Large intestine (tissue), 3 donors: ENCODE measurements at regions not wholly inside any gene's neighbourhood (a gene's known extent, or its start where the extent isn't known, plus 50 kb on each side); places are given as distances from the start of the nearest gene placed in this dataset.
"Not testable (repeated sequence)": the region's sequence is repeated elsewhere in the genome, so short reads cannot be mapped to it uniquely, and the experiment has no call there.

ENCODE experiments used
- DNase-seq, 2 donors: peaks; one replicate each; pipeline versions ENCODE4 v3.0.0 to v3.0.0-alpha.2; 2013
- H3K27ac ChIP-seq: one replicate; pipeline ENCODE4 v1.5.1; 2013; ENCODE audit warnings: low read length
- H3K27me3 ChIP-seq: 2 replicates; pipeline ENCODE4 v1.6.1; 2013; ENCODE audit warnings: low read length; ENCODE audit not compliant: control insufficient read depth, insufficient read depth
- H3K36me3 ChIP-seq: 2 replicates; pipeline ENCODE4 v1.6.1; 2013; ENCODE audit warnings: low read length; ENCODE audit not compliant: control insufficient read depth, insufficient read depth
- H3K4me1 ChIP-seq: one replicate; pipeline ENCODE4 v1.6.1; 2013; ENCODE audit warnings: low read length; ENCODE audit not compliant: control insufficient read depth, insufficient read depth
- H3K4me3 ChIP-seq: one replicate; pipeline ENCODE4 v1.5.1; 2013; ENCODE audit warnings: low read length
- H3K9me3 ChIP-seq: one replicate; pipeline ENCODE4 v1.6.1; 2013; ENCODE audit warnings: mild to moderate bottlenecking, low read depth, low read length, moderate library complexity; ENCODE audit not compliant: control insufficient read depth
- WGBS: methylation state at CpG from one replicate; pipeline ENCODE4 v1.1.5; 2013; ENCODE audit warnings: low lambda C conversion rate; ENCODE audit not compliant: insufficient coverage; 5-methylcytosine and 5-hydroxymethylcytosine counted together

GRCh38 chr5:108536321-108536720 lies 154.4 kb upstream of the FBXL17 start:
- Histone ChIP-seq H3K27me3 (no peaks in the 10 kb centered on the region), H3K27ac (no peak overlapping the region), H3K9me3 (no peaks in the 10 kb centered on the region), H3K4me1 (peaks cover 4% of the 10 kb centered on the region), H3K36me3 (no peaks in the 10 kb centered on the region), H3K4me3 (no peak overlapping the region)
- DNase-seq, result no peak
- no CpG with 5 or more reads among the region's 10 CpGs for WGBS

- not testable (repeated sequence) for H3K27ac ChIP-seq, H3K36me3 ChIP-seq, H3K4me1 ChIP-seq, H3K27me3 ChIP-seq, H3K4me3 ChIP-seq, DNase-seq
- WGBS, result no CpG with 5 or more reads among the region's 1 CpG
- H3K9me3 ChIP-seq, result peaks cover 11% of the 10 kb centered on the region
Observed at GRCh38 chr5:108532129-108532445, 150.2 kb upstream of the FBXL17 start.

GRCh38 chr5:108531367-108532128 lies 149.7 kb upstream of the FBXL17 start:
- DNase-seq, result peak; percentile 59 to 76
- Histone ChIP-seq H3K36me3 (no peaks in the 10 kb centered on the region), H3K4me3 (no peak overlapping the region), H3K9me3 (peaks cover 11% of the 10 kb centered on the region), H3K27ac (peak overlapping the region; percentile 45), H3K4me1 (peaks cover 8% of the 10 kb centered on the region), H3K27me3 (no peaks in the 10 kb centered on the region)
- WGBS, result no CpG with 5 or more reads among the region's 8 CpGs

GRCh38 chr5:108530706-108531105 lies 148.8 kb upstream of the FBXL17 start:
- peak overlapping the region; percentile 45 for H3K27ac ChIP-seq
- 100% methylated on average over 2 of the region's 5 CpGs for WGBS
- no peak overlapping the region for H3K4me3 ChIP-seq
- no peaks in the 10 kb centered on the region for H3K27me3 ChIP-seq
- H3K9me3 ChIP-seq, result peaks cover 11% of the 10 kb centered on the region
- no peaks in the 10 kb centered on the region for H3K36me3 ChIP-seq
- no peak for DNase-seq
- peaks cover 8% of the 10 kb centered on the region for H3K4me1 ChIP-seq

- peaks cover 11% of the 10 kb centered on the region for H3K9me3 ChIP-seq
- no peak overlapping the region for H3K4me3 ChIP-seq
- DNase-seq, result no peak
- H3K27ac ChIP-seq, result no peak overlapping the region
- WGBS, result no CpG with 5 or more reads among the region's 1 CpG
- H3K36me3 ChIP-seq, result no peaks in the 10 kb centered on the region
- H3K27me3 ChIP-seq, result no peaks in the 10 kb centered on the region
- peaks cover 8% of the 10 kb centered on the region for H3K4me1 ChIP-seq
Observed at GRCh38 chr5:108529381-108529780, 147.5 kb upstream of the FBXL17 start.

- DNase-seq, result no peak
- Histone ChIP-seq H3K27ac (no peak overlapping the region), H3K36me3 (no peaks in the 10 kb centered on the region), H3K27me3 (no peaks in the 10 kb centered on the region), H3K4me1 (peaks cover 8% of the 10 kb centered on the region), H3K9me3 (peaks cover 11% of the 10 kb centered on the region), H3K4me3 (no peak overlapping the region)
- 80% methylated on average over 1 of the region's 1 CpG for WGBS
Observed at GRCh38 chr5:108528655-108529054, 146.8 kb upstream of the FBXL17 start.

- no peak overlapping the region for H3K4me3 ChIP-seq
- peaks cover 4% of the 10 kb centered on the region for H3K9me3 ChIP-seq
- H3K4me1 ChIP-seq, result no peaks in the 10 kb centered on the region
- H3K27ac ChIP-seq, result no peak overlapping the region
- DNase-seq, result no peak
- no peaks in the 10 kb centered on the region for H3K27me3 ChIP-seq
- H3K36me3 ChIP-seq, result no peaks in the 10 kb centered on the region
Observed at GRCh38 chr5:108524564-108524963, 142.7 kb upstream of the FBXL17 start.

- peaks cover 4% of the 10 kb centered on the region for H3K9me3 ChIP-seq
- H3K4me3 ChIP-seq, result no peak overlapping the region
- no peak overlapping the region for H3K27ac ChIP-seq
- H3K27me3 ChIP-seq, result no peaks in the 10 kb centered on the region
- H3K36me3 ChIP-seq, result no peaks in the 10 kb centered on the region
- peaks cover under 1% of the 10 kb centered on the region for H3K4me1 ChIP-seq
- no peak for DNase-seq
Observed at GRCh38 chr5:108523360-108523759, 141.5 kb upstream of the FBXL17 start.

GRCh38 chr5:108521841-108522506 lies 140.1 kb upstream of the FBXL17 start:
- Histone ChIP-seq H3K4me1 (peaks cover 5% of the 10 kb centered on the region), H3K4me3 (no peak overlapping the region), H3K27me3 (no peaks in the 10 kb centered on the region), H3K36me3 (no peaks in the 10 kb centered on the region), H3K27ac (no peak overlapping the region), H3K9me3 (no peaks in the 10 kb centered on the region)
- peak; percentile 29 to 60 for DNase-seq
- WGBS, result no CpG with 5 or more reads among the region's 4 CpGs

- Histone ChIP-seq H3K27ac (no peak overlapping the region), H3K27me3 (no peaks in the 10 kb centered on the region), H3K36me3 (no peaks in the 10 kb centered on the region), H3K9me3 (no peaks in the 10 kb centered on the region), H3K4me3 (no peak overlapping the region), H3K4me1 (peaks cover 9% of the 10 kb centered on the region)
- DNase-seq, result no peak
- WGBS, result 80% methylated on average over 1 of the region's 7 CpGs
Observed at GRCh38 chr5:108521011-108521700, 139.3 kb upstream of the FBXL17 start.
